Colonic mucosa (tissue), 4 donors: ENCODE measurements at regions not wholly inside any gene's neighbourhood (a gene's known extent, or its start where the extent isn't known, plus 50 kb on each side); places are given as distances from the start of the nearest gene placed in this dataset.
"Not testable (repeated sequence)": the region's sequence is repeated elsewhere in the genome, so short reads cannot be mapped to it uniquely, and the experiment has no call there.

Experiments used
- DNase-seq: peaks from one replicate; pipeline ENCODE4 v3.0.0-alpha.2; 2020
- H3K27ac ChIP-seq: fragments of 200-600 bp; one replicate; pipeline ENCODE4 v1.8.0; 2021
- H3K27me3 ChIP-seq: fragments of 200-600 bp; one replicate; pipeline ENCODE4 v1.8.0; 2021
- H3K36me3 ChIP-seq: fragments of 200-600 bp; one replicate; pipeline ENCODE4 v1.8.0; 2021
- H3K4me1 ChIP-seq: fragments of 200-600 bp; one replicate; pipeline ENCODE4 v1.8.0; 2021; ENCODE audit warnings: mild to moderate bottlenecking
- H3K4me3 ChIP-seq: fragments of 200-600 bp; one replicate; pipeline ENCODE4 v1.8.0; 2021
- H3K9ac ChIP-seq, 2 donors: one replicate each; pipeline ENCODE4 v1.7.0; 2013; ENCODE audit warnings: control low read depth in 2 of 2, low read depth in 2 of 2, low read length in 2 of 2
- H3K9me3 ChIP-seq: fragments of 200-600 bp; one replicate; pipeline ENCODE4 v1.8.0; 2021
- intact Hi-C: fragments of 100-400 bp; cut with DNase I; formaldehyde crosslinking; loops from one replicate; pipeline ENCODE4 v1.14.1; 2022
- TF ChIP-seq, protein P1 (sequence below): fragments of 200-600 bp; IDR thresholded peaks from one replicate; pipeline ENCODE4 v1.8.0; 2022; ENCODE audit warnings: antibody characterized with exemption, mild to moderate bottlenecking
- donor health status: healthy.
- donor health status: DM: no; HTN: no; CAD: no.
- donor health status: DM: no; HTN: no; CAD: no.

DNA sequence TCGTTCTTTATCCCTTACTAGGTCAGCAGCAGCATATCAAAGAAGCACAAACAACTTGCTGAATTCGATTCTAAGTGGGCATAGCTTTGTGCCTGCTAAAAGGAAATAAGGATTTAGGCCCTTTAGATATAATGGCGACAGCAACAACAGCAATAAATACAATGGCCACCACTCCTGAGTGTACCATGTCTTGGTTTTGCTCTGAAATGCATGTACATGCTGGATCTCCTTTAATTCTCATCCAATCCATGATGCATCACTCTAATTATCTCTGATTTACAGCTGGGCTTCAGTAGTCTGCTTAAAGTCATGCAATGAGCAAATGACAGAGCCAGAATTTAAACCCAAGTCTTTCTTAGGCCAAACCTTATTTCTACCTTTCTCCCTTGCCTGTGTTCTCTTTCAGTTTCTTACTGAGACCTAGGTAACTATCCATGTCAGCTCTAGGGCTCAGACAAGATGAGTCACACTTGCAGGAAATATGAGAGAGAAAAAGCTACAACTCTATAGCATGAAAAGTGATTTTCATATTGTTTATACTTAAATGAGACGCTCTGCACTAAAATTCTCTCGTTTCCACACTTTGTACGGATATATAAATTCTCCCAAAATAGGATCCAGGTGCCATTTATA lies 111.8 kb downstream of the HMHB1 start:
- TF ChIP-seq, protein P1, sequence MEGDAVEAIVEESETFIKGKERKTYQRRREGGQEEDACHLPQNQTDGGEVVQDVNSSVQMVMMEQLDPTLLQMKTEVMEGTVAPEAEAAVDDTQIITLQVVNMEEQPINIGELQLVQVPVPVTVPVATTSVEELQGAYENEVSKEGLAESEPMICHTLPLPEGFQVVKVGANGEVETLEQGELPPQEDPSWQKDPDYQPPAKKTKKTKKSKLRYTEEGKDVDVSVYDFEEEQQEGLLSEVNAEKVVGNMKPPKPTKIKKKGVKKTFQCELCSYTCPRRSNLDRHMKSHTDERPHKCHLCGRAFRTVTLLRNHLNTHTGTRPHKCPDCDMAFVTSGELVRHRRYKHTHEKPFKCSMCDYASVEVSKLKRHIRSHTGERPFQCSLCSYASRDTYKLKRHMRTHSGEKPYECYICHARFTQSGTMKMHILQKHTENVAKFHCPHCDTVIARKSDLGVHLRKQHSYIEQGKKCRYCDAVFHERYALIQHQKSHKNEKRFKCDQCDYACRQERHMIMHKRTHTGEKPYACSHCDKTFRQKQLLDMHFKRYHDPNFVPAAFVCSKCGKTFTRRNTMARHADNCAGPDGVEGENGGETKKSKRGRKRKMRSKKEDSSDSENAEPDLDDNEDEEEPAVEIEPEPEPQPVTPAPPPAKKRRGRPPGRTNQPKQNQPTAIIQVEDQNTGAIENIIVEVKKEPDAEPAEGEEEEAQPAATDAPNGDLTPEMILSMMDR, result no peak
- Histone ChIP-seq H3K4me1 (no peaks in the 10 kb centered on the region), H3K4me3 (no peak overlapping the region), H3K9ac (no peak overlapping the region), H3K27ac (peak overlapping the region; percentile 21), H3K9me3 (no peaks in the 10 kb centered on the region), H3K27me3 (no peaks in the 10 kb centered on the region), H3K36me3 (no peaks in the 10 kb centered on the region)
- DNase-seq, result no peak
- intact Hi-C loops, result no loop called here

DNA sequence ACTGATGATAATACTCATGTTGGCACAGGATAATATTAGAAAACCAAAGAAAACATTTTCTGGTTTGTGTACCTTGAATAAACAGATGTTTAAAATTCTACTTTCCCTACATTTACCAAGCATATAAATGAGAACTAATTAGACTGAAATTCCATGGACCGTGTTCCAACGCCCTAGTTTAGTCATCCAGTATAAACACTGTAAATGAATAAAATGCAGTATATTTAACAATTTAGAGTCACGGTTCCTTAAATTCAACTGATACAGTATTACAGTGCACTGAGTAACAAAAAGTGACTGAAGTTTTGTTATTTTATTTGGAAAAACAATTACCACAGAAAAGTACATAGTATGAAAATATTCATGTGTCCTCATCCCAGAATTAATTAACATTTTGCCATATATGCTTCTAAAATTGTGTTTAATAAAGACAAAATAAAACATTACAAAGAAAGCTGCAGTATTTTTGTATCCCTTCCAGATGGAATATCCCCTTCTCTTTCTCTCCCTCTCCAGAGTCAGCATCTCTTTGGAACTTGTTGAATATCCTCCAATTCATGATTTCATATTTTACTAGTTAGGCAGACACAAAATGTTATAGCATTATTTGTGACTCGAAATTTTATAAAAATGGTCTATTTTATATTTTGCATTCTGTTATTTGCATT lies 112.5 kb downstream of the HMHB1 start:
- Histone ChIP-seq H3K27me3 (no peaks in the 10 kb centered on the region), H3K9ac (no peak overlapping the region), H3K4me3 (no peak overlapping the region), H3K36me3 (no peaks in the 10 kb centered on the region), H3K27ac (peak overlapping the region; percentile 21), H3K4me1 (no peaks in the 10 kb centered on the region), H3K9me3 (no peaks in the 10 kb centered on the region)
- TF ChIP-seq, protein P1, result no peak
- intact Hi-C loops, result no loop called here
- DNase-seq, result no peak

DNA sequence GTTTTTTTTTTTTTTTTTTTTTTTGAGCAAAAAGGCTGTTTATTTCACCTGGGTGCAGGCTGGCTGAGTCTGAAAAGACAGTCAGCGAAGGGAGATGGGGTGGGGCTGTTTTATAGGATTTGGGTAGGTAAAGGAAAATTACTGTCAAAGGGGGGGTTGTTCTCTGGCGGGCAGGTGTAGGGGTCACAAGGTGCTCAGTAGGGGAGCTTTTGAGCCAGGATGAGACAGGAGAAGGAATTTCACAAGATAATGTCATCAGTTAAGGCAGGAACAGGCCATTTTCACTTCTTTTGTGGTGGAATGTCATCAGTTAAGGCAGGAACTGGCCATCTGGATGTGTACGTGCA lies 113.0 kb downstream of the HMHB1 start:
- H3K36me3 ChIP-seq, H3K4me1 ChIP-seq, H3K9me3 ChIP-seq, intact Hi-C loops, H3K27ac ChIP-seq, H3K27me3 ChIP-seq, H3K4me3 ChIP-seq, H3K9ac ChIP-seq: not testable (repeated sequence)
- DNase-seq, result peak; percentile 20

DNA sequence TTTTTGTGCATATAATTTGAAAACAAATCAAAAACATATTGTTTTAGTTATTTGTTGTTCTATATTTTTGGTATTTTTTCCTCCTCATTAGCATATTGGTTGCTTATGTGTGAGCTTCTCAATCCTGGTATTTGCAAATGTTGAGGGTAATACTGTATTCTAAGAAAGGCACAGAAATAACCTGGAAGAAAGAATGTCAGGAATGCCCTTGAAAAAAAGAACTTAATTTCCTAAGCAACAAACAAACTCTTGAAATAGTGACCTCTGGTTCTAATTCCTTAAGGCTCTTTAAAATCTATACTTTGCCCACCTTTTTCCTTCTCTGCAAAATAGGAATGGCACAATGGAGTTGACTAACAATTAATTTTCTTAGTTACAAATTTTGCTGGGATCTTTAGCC lies 117.5 kb downstream of the HMHB1 start:
- TF ChIP-seq, protein P1, result no peak
- DNase-seq, result no peak
- H3K4me1 ChIP-seq, result no peaks in the 10 kb centered on the region
- H3K4me3 ChIP-seq, result no peak overlapping the region
- no peaks in the 10 kb centered on the region for H3K27me3 ChIP-seq
- no peaks in the 10 kb centered on the region for H3K9me3 ChIP-seq
- no peak overlapping the region for H3K9ac ChIP-seq
- no peak overlapping the region for H3K27ac ChIP-seq
- H3K36me3 ChIP-seq, result no peaks in the 10 kb centered on the region
- intact Hi-C loops, result no loop called here

DNA sequence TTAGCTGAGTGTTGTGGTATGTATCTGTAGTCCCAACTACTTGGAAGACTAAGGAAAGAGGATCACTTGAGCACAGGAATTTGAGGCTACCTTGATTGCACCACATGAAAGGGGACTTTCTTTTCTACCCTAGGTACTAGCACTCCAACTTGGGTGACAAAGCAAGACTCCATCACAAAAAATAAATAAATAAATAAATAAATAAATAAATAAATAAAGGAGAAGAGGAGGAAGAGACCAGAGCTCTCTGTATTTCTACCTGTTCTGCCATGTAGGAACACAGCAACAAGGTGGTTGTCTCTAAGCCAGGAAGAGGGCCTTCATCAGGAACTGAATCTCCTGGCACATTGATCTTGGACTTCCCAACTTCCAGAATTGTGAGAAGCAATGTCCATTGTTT lies 118.6 kb downstream of the HMHB1 start:
- H3K27me3 ChIP-seq, result no peaks in the 10 kb centered on the region
- H3K4me3 ChIP-seq, result no peak overlapping the region
- no peak overlapping the region for H3K9ac ChIP-seq
- no peak for DNase-seq
- no peaks in the 10 kb centered on the region for H3K9me3 ChIP-seq
- H3K36me3 ChIP-seq, result no peaks in the 10 kb centered on the region
- intact Hi-C loops, result no loop called here
- TF ChIP-seq, protein P1, result no peak
- no peaks in the 10 kb centered on the region for H3K4me1 ChIP-seq
- no peak overlapping the region for H3K27ac ChIP-seq

DNA sequence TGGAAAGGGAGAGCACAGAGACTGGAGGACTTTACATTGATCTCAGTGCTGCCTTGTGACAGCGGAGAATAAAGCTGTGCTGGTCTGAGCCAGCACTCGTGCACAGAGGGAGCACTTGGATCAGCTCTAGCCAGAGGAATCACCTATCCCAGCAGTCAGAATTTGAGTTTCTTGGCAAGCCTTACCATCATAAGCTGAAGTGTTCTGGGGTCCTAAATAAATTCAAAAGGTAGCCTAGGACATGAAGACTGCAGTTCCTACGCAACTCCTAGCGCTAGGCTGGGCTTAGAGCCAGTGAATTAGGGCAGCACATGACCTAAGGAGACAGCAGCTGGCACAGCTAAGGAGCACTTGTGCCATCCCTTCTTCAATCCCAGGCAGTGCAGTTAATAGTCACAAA lies 119.5 kb downstream of the HMHB1 start:
- Histone ChIP-seq H3K27me3 (no peaks in the 10 kb centered on the region), H3K4me1 (no peaks in the 10 kb centered on the region), H3K4me3 (no peak overlapping the region), H3K27ac (no peak overlapping the region), H3K9ac (no peak overlapping the region), H3K36me3 (no peaks in the 10 kb centered on the region), H3K9me3 (no peaks in the 10 kb centered on the region)
- DNase-seq, result no peak
- intact Hi-C loops, result no loop called here
- TF ChIP-seq, protein P1, result no peak
